OCI-LY1 (cell line): ENCODE measurements at regions not wholly inside any gene's neighbourhood (a gene's known extent, or its start where the extent isn't known, plus 50 kb on each side); places are given as distances from the start of the nearest gene placed in this dataset.

Experiments
- EZH2 ChIP-seq: fragments of 200-600 bp; sonication (generic), shearing (Covaris generic); IDR thresholded peaks from 2 replicates; pipeline ENCODE4 v1.8.0; 2017; ENCODE audit warnings: borderline replicate concordance, mixed run types, mild to moderate bottlenecking, antibody characterized with exemption, low read length, moderate library complexity, mixed read lengths
- TF ChIP-seq, protein P1 (sequence below): fragments of 200-600 bp; sonication (generic), shearing (Covaris generic); IDR thresholded peaks from 2 replicates; pipeline ENCODE4 v1.5.1; 2017; ENCODE audit warnings: mild to moderate bottlenecking, antibody characterized with exemption, low read length, moderate library complexity, mixed read lengths

DNA sequence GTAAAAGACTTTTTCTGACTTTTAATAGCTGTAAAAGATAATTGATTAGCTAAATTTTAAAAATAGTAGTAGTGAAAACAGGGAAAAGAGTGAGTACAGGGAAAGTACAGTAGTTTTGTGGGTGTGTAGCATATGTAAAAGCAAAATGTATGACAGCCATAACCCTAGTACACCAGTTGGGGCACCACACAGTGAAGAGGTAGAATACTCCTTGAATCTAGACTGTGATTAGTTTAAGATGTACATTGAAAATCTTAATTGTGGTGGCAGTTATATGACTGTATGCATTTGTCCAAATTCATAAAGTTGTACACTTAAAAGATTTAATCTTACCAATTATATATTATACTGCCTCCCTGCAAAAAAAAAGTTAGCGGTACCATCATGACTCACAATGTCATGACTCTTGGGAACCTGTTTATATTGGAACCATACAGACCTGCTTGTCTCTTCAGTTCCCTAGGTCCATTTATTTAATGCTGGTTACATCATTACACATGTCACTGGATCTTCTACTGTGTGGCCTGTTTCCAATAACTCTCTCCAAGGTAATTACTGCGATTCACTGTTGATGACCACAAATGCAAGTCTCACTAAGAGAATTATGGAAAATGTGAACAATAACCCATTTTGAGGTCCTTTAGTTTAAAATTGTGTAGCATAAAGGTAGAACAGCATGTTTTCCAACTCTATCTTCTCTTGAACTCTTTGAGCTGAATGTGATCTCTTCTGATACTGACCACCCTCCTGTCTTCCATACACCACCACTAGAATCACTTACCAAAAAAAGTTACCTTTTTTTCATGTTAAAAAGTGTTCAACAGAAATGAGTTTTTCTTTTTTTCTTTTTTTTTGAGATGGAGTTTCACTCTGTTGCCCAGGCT, 264.2 kb upstream of the AMIGO2 start:
- no peak for TF ChIP-seq EZH2
- TF ChIP-seq, protein P1, sequence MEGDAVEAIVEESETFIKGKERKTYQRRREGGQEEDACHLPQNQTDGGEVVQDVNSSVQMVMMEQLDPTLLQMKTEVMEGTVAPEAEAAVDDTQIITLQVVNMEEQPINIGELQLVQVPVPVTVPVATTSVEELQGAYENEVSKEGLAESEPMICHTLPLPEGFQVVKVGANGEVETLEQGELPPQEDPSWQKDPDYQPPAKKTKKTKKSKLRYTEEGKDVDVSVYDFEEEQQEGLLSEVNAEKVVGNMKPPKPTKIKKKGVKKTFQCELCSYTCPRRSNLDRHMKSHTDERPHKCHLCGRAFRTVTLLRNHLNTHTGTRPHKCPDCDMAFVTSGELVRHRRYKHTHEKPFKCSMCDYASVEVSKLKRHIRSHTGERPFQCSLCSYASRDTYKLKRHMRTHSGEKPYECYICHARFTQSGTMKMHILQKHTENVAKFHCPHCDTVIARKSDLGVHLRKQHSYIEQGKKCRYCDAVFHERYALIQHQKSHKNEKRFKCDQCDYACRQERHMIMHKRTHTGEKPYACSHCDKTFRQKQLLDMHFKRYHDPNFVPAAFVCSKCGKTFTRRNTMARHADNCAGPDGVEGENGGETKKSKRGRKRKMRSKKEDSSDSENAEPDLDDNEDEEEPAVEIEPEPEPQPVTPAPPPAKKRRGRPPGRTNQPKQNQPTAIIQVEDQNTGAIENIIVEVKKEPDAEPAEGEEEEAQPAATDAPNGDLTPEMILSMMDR, result no peak
